ENCODE measurements at regions not wholly inside any gene's neighbourhood (a gene's known extent, or its start where the extent isn't known, plus 50 kb on each side); places are given as distances from the start of the nearest gene placed in this dataset.

DNA sequence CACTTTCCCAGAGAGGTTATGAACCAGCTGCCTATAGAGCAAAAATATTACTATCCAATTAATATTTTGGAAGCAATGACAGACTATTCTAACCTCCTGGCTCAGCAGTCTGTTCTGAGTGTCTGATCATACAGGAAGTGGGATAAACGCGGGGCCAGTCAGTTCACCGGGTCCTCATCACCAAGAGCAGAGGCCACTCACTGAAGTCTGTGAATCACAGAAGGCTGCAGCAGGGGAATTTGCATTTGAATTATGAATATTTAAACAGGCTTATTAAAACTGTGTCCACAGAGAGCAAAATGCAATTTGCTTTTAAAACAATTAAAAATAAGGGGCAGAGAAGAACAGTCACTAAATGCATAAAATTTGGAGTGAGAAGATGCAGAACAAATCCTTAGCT is 305.2 kb downstream of the MCTP2 start (continued):
- TF ChIP-seq, protein P1, sequence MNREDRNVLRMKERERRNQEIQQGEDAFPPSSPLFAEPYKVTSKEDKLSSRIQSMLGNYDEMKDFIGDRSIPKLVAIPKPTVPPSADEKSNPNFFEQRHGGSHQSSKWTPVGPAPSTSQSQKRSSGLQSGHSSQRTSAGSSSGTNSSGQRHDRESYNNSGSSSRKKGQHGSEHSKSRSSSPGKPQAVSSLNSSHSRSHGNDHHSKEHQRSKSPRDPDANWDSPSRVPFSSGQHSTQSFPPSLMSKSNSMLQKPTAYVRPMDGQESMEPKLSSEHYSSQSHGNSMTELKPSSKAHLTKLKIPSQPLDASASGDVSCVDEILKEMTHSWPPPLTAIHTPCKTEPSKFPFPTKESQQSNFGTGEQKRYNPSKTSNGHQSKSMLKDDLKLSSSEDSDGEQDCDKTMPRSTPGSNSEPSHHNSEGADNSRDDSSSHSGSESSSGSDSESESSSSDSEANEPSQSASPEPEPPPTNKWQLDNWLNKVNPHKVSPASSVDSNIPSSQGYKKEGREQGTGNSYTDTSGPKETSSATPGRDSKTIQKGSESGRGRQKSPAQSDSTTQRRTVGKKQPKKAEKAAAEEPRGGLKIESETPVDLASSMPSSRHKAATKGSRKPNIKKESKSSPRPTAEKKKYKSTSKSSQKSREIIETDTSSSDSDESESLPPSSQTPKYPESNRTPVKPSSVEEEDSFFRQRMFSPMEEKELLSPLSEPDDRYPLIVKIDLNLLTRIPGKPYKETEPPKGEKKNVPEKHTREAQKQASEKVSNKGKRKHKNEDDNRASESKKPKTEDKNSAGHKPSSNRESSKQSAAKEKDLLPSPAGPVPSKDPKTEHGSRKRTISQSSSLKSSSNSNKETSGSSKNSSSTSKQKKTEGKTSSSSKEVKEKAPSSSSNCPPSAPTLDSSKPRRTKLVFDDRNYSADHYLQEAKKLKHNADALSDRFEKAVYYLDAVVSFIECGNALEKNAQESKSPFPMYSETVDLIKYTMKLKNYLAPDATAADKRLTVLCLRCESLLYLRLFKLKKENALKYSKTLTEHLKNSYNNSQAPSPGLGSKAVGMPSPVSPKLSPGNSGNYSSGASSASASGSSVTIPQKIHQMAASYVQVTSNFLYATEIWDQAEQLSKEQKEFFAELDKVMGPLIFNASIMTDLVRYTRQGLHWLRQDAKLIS (CRISPR knock-in tag; IDR thresholded peaks at IDR 0.05), result no peak
- TF ChIP-seq ZNF788 (CRISPR knock-in tag; IDR thresholded peaks at IDR 0.05; ENCODE audit: borderline replicate concordance) (no peak), GTF2F1 (IDR thresholded peaks at IDR 0.05; ENCODE audit: low read length) (no peak), GABPB1 (CRISPR knock-in tag; IDR thresholded peaks at IDR 0.05) (no peak), AHDC1 (CRISPR knock-in tag; IDR thresholded peaks at IDR 0.05; ENCODE audit: borderline replicate concordance) (no peak), ZBED4 (CRISPR knock-in tag; IDR thresholded peaks at IDR 0.05; ENCODE audit: borderline replicate concordance) (no peak)
- TF ChIP-seq, protein P2, sequence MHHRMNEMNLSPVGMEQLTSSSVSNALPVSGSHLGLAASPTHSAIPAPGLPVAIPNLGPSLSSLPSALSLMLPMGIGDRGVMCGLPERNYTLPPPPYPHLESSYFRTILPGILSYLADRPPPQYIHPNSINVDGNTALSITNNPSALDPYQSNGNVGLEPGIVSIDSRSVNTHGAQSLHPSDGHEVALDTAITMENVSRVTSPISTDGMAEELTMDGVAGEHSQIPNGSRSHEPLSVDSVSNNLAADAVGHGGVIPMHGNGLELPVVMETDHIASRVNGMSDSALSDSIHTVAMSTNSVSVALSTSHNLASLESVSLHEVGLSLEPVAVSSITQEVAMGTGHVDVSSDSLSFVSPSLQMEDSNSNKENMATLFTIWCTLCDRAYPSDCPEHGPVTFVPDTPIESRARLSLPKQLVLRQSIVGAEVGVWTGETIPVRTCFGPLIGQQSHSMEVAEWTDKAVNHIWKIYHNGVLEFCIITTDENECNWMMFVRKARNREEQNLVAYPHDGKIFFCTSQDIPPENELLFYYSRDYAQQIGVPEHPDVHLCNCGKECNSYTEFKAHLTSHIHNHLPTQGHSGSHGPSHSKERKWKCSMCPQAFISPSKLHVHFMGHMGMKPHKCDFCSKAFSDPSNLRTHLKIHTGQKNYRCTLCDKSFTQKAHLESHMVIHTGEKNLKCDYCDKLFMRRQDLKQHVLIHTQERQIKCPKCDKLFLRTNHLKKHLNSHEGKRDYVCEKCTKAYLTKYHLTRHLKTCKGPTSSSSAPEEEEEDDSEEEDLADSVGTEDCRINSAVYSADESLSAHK (CRISPR knock-in tag; IDR thresholded peaks at IDR 0.05; ENCODE audit: borderline replicate concordance), result no peak
